ENCODE measurements at regions not wholly inside any gene's neighbourhood (a gene's known extent, or its start where the extent isn't known, plus 50 kb on each side); places are given as distances from the start of the nearest gene placed in this dataset.

- Histone ChIP-seq H3K23ac (ENCODE audit: low read depth, low read length) (no peak overlapping the region), H3K14ac (replicated peaks; ENCODE audit: low read depth, low read length) (no peak overlapping the region), H2BK15ac (ENCODE audit: low read depth, low read length) (no peak overlapping the region), H3K4ac (ENCODE audit: low read depth, low read length) (no peak overlapping the region), H3K4me1 (ENCODE audit: control insufficient read depth, insufficient read depth, low read length) (no peaks in the 10 kb centered on the region), H4K20me1 (ENCODE audit: insufficient read depth, low read length) (no peaks in the 10 kb centered on the region), H3K27ac (ENCODE audit: insufficient read depth, low read length) (no peak overlapping the region), H3K9ac (ENCODE audit: low read depth, low read length) (no peak overlapping the region), H3K18ac (ENCODE audit: low read depth, low read length) (no peak overlapping the region), H3K36me3 (ENCODE audit: control insufficient read depth, insufficient read depth, low read length) (no peaks in the 10 kb centered on the region), H3K79me1 (ENCODE audit: low read depth in 1 of 2, low read length in 2 of 2) (no peaks in the 10 kb centered on the region), H2AK5ac (ENCODE audit: low read depth, low read length) (no peak overlapping the region), H3K27me3 (ENCODE audit: control insufficient read depth, insufficient read depth, low read length) (no peaks in the 10 kb centered on the region), H4K5ac (ENCODE audit: low read depth, low read length) (no peak overlapping the region), H3K9me1 (ENCODE audit: insufficient read depth, low read length) (no peaks in the 10 kb centered on the region), H2AFZ (replicated peaks; ENCODE audit: low read length, poor library complexity) (no peak overlapping the region), H2AK9ac (replicated peaks; ENCODE audit: low read depth, low read length, poor library complexity) (no peak overlapping the region), H3K56ac (ENCODE audit: extremely low read depth, insufficient read depth, low read length) (no peak overlapping the region), H4K8ac (ENCODE audit: low read depth in 2 of 2, low read length in 2 of 2) (no peak overlapping the region), H4K91ac (ENCODE audit: insufficient read depth, low read depth, low read length) (no peak overlapping the region), H3K9me3 (ENCODE audit: control insufficient read depth, insufficient read depth, low read length) (no peaks in the 10 kb centered on the region), H2BK20ac (ENCODE audit: low read depth, low read length) (no peak overlapping the region), H2BK120ac (ENCODE audit: low read depth, low read length) (no peak overlapping the region), H2BK5ac (ENCODE audit: low read depth, low read length, poor library complexity, severe bottlenecking) (no peak overlapping the region), H3K4me2 (ENCODE audit: low read depth, low read length) (no peak overlapping the region), H3K4me3 (ENCODE audit: insufficient read depth, low read depth, low read length) (no peak overlapping the region)
- BruUV-seq (replicated peaks), result no TSS peak
- intact Hi-C loops (cut with micrococcal nuclease), result loop anchor here (1.0 to 5.0 kb wide), 2 partner anchors 90 to 422 kb away; no protein-coding TSS in a partner anchor
- ATAC-seq (ENCODE audit: low read depth) (peak; percentile 52; the same call in 1 of the 2 replicates), DNase-seq (peak; percentile 60)
- dilution Hi-C loops (cut with HindIII; ENCODE audit: low sequenced_read_pairs, unreplicated experiment), result no loop called here
- WGBS, 2 experiments (ENCODE audit: extremely low coverage in 2 of 2, insufficient read length in 1 of 2), result no CpG with 5 or more reads among the region's 8 CpGs
- TF ChIP-seq RAD21 (IDR thresholded peaks at IDR 0.05; ENCODE audit: low read length) (peak; percentile 45; the same call in 1 of the 2 replicates), SMC3 (IDR thresholded peaks at IDR 0.05; ENCODE audit: low read depth, low read length) (peak; percentile 33; the same call in 1 of the 2 replicates), CHD1 (IDR thresholded peaks at IDR 0.05; ENCODE audit: low read depth, low read length) (no peak), ELK1 (IDR thresholded peaks at IDR 0.05; ENCODE audit: borderline replicate concordance, low read depth, low read length) (no peak), USF2 (IDR thresholded peaks at IDR 0.05; ENCODE audit: low read depth, low read length) (no peak), MXI1 (IDR thresholded peaks at IDR 0.05; ENCODE audit: borderline replicate concordance, low read depth, low read length) (no peak), MAFK (IDR thresholded peaks at IDR 0.05; ENCODE audit: low read depth, low read length) (no peak), MAZ (IDR thresholded peaks at IDR 0.05; ENCODE audit: borderline replicate concordance, low read depth, low read length) (no peak), NFE2L2 (IDR thresholded peaks at IDR 0.05; ENCODE audit: low read depth, low read length) (no peak), CTCF (conservative IDR thresholded peaks at IDR 0.05; ENCODE audit: low read depth, low read length) (peak; percentile 52)
- in situ Hi-C loops (cut with MboI; ENCODE audit: low sequenced_read_pairs), result no loop called here
- ChIA-PET POLR2A (ENCODE audit: unreplicated experiment) (no interaction called here), CTCF (no interaction called here)
Observed at GRCh38 chr6:27608916-27609883, 136.3 kb upstream of the ZNF184 start.

Measured in IMR-90 (cell line).